Brain microvascular endothelial cell (primary cell): ENCODE measurements at regions not wholly inside any gene's neighbourhood (a gene's known extent, or its start where the extent isn't known, plus 50 kb on each side); places are given as distances from the start of the nearest gene placed in this dataset.

ENCODE experiments used
- DNase-seq: peaks from one replicate; pipeline ENCODE4 v3.0.0-alpha.2; 2020
- H3K27ac ChIP-seq: fragments of 250-450 bp; sonication (Bioruptor Pico); 2 replicates; pipeline ENCODE4 v1.5.1; 2020; ENCODE audit warnings: mild to moderate bottlenecking, moderate library complexity
- H3K27me3 ChIP-seq: fragments of 250-450 bp; sonication (Bioruptor Pico); replicated peaks from 2 replicates; pipeline ENCODE4 v1.5.1; 2020; ENCODE audit warnings: mild to moderate bottlenecking
- H3K36me3 ChIP-seq: fragments of 250-450 bp; sonication (Bioruptor Pico); replicated peaks from 2 replicates; pipeline ENCODE4 v1.5.1; 2020; ENCODE audit warnings: mild to moderate bottlenecking
- H3K4me3 ChIP-seq: 2 replicates; pipeline ENCODE4 v1.5.1; 2011; ENCODE audit warnings: low read depth, mild to moderate bottlenecking, control low read depth, low read length, moderate library complexity
- in situ Hi-C: cut with HindIII; loops from 2 replicates; pipeline ENCODE4 v1.10.0; 2017; ENCODE audit warnings: low sequenced_read_pairs, low pct_ligation_motif_present
- TF ChIP-seq, protein P1 (sequence below): IDR thresholded peaks from 2 replicates; pipeline ENCODE4 v1.5.1; 2011; ENCODE audit warnings: low read depth, mild to moderate bottlenecking, moderate library complexity, low read length, control low read depth, inconsistent platforms; ENCODE audit errors: missing control alignments

DNA sequence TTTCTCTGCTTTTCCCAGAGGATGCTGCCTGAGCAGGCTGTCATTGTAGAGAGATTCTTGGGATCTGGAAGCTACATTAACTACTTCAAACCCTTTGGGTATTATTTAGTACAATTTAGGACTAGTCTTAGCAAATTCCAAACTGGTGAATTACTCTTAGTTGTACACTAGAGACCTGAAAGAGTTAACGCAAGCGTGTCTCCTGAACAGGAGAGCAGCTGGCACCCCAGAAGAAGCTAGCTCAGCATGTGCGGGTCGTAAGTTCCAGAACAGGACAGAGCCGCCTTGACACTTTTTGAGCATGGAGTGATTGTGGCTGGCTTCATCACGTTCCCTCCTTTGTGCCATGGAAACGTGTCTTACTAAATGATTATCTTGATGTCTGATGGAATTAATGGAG, 495.7 kb upstream of the TPK1 start:
- no peak for DNase-seq
- in situ Hi-C loops = no loop called here
- no peaks in the 10 kb centered on the region for H3K36me3 ChIP-seq
- no peaks in the 10 kb centered on the region for H3K27me3 ChIP-seq
- no peak overlapping the region for H3K27ac ChIP-seq
- no peak overlapping the region for H3K4me3 ChIP-seq
- TF ChIP-seq, protein P1, sequence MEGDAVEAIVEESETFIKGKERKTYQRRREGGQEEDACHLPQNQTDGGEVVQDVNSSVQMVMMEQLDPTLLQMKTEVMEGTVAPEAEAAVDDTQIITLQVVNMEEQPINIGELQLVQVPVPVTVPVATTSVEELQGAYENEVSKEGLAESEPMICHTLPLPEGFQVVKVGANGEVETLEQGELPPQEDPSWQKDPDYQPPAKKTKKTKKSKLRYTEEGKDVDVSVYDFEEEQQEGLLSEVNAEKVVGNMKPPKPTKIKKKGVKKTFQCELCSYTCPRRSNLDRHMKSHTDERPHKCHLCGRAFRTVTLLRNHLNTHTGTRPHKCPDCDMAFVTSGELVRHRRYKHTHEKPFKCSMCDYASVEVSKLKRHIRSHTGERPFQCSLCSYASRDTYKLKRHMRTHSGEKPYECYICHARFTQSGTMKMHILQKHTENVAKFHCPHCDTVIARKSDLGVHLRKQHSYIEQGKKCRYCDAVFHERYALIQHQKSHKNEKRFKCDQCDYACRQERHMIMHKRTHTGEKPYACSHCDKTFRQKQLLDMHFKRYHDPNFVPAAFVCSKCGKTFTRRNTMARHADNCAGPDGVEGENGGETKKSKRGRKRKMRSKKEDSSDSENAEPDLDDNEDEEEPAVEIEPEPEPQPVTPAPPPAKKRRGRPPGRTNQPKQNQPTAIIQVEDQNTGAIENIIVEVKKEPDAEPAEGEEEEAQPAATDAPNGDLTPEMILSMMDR = no peak

DNA sequence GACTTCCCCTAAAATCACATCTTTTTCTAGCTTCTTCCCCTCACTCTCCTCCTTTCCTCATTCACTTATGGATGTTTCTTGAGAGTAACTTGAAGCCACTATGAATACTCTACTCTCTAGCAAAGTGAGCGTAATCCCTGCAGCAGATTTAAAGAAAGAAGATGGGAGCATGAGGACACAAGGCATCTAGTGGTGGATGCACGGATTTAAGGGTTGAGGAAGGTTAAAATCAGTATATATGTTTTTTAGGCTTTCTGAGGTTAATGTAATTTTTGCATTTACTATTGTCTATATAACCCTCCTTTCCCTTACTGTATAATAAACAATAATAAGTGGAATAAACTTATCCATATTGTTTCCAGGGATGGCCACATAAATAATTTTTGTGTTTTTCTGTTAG, 495.2 kb upstream of the TPK1 start:
- TF ChIP-seq, protein P1 = no peak
- Histone ChIP-seq H3K27ac (no peak overlapping the region), H3K36me3 (no peaks in the 10 kb centered on the region), H3K27me3 (no peaks in the 10 kb centered on the region), H3K4me3 (no peak overlapping the region)
- DNase-seq = no peak
- in situ Hi-C loops = no loop called here

DNA sequence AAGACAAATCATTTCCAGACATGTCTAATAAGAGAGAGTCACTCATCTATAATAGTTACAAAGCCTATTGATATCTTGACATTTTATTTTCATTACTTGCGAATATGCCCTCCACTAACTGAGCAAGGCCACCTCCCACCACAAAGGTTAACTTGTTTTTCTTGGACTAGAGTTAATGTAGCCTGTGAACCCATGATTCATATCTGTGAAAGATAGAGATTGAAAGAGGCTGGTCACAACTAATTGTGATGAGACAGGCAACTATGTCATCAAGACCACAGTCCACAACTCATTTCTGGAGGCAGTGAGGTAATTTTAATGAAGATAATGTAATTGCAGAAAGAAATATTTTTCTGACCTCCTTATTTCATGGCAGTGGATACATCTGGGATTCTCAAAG, 491.8 kb upstream of the TPK1 start:
- H3K4me3 ChIP-seq = no peak overlapping the region
- no peak overlapping the region for H3K27ac ChIP-seq
- TF ChIP-seq, protein P1 = no peak
- in situ Hi-C loops = no loop called here
- DNase-seq = no peak
- no peaks in the 10 kb centered on the region for H3K27me3 ChIP-seq
- no peaks in the 10 kb centered on the region for H3K36me3 ChIP-seq

DNA sequence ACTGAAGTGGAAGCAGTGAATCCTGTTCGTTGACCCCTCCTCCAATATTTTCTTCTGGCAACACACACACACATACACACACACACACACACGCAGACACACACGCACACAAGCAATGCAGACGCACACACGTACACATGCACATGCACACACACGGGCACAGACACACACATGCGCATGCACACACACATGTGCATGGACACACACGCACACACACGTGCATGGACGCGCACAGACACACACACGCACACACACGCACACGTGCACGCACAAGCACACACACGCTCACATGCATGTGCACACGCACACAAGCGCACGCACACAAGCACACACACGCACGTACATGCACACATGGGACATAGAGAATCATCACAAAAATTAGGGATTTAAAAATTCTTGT, 488.2 kb upstream of the TPK1 start:
- TF ChIP-seq, protein P1 = no peak
- Histone ChIP-seq H3K36me3 (no peaks in the 10 kb centered on the region), H3K4me3 (no peak overlapping the region), H3K27ac (no peak overlapping the region), H3K27me3 (no peaks in the 10 kb centered on the region)
- no peak for DNase-seq
- in situ Hi-C loops = no loop called here

DNA sequence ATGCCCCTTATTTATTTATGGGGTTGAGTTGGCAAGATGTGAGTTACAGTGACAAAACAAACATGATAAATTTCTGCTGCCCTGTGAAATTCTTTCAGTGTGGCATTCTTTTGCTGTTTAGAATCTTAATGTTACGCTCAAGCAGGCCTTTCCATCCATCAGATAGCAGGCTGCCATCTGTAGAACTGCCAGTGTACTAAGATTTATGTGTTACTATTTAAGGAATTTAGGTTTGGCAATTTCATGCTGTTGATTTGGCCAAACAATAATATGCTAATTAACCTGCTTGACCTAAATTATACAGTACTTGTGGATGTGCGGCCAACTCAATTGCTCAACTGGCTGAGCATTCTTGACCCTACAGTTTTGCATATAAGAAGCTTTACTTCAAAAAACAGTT, 477.7 kb upstream of the TPK1 start:
- Histone ChIP-seq H3K27ac (no peak overlapping the region), H3K27me3 (no peaks in the 10 kb centered on the region), H3K4me3 (no peak overlapping the region), H3K36me3 (no peaks in the 10 kb centered on the region)
- in situ Hi-C loops = no loop called here
- no peak for DNase-seq
- TF ChIP-seq, protein P1 = no peak

DNA sequence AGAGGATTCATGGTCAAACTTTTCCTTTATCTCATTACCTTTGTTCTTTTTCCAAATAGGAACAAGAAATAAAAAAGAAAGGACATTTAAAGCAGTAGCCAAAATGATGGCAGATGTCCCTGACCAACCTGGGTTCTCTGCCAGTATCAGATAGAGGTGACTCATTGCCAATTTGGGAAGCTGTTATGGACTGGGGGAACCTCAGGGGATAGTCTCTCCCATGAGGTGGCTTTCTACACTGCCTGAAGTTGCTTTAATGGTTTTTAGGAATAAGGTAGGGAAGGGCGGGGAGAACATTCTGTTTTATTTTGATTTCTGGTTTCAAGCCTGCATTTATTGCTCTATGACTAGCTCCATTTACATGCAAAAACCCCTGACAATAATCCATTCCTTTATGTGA, 457.9 kb upstream of the TPK1 start:
- TF ChIP-seq, protein P1 = no peak
- Histone ChIP-seq H3K4me3 (no peak overlapping the region), H3K36me3 (no peaks in the 10 kb centered on the region), H3K27ac (no peak overlapping the region), H3K27me3 (no peaks in the 10 kb centered on the region)
- in situ Hi-C loops = no loop called here
- DNase-seq = no peak
